GM12873 (cell line): ENCODE measurements at regions not wholly inside any gene's neighbourhood (a gene's known extent, or its start where the extent isn't known, plus 50 kb on each side); places are given as distances from the start of the nearest gene placed in this dataset.

Experiments
- CTCF ChIP-seq: IDR thresholded peaks from 2 replicates; pipeline ENCODE4 v1.5.1; 2012; ENCODE audit warnings: low read depth, mild to moderate bottlenecking, moderate library complexity, low read length, control low read depth; ENCODE audit not compliant: insufficient read depth; ENCODE audit errors: missing control alignments

- TF ChIP-seq CTCF: no peak
Measured at GRCh38 chr3:168558728-168559411, 463.1 kb upstream of the GOLIM4 start.

GRCh38 chr3:168552251-168552650, 456.5 kb upstream of the GOLIM4 start:
- TF ChIP-seq CTCF: no peak

- TF ChIP-seq CTCF: no peak
Measured at GRCh38 chr3:168548719-168549118, 453.0 kb upstream of the GOLIM4 start.

- TF ChIP-seq CTCF: no peak
Measured at GRCh38 chr3:168546707-168547106, 451.0 kb upstream of the GOLIM4 start.

GRCh38 chr3:168545591-168545990, 449.9 kb upstream of the GOLIM4 start:
- TF ChIP-seq CTCF: no peak

GRCh38 chr3:168544097-168544957, 448.6 kb upstream of the GOLIM4 start:
- TF ChIP-seq CTCF: no peak

- TF ChIP-seq CTCF: no peak
Measured at GRCh38 chr3:168540726-168541125, 445.0 kb upstream of the GOLIM4 start.
